Trophoblast cell (in vitro differentiated cells and primary cell): ENCODE measurements at regions not wholly inside any gene's neighbourhood (a gene's known extent, or its start where the extent isn't known, plus 50 kb on each side); places are given as distances from the start of the nearest gene placed in this dataset.

Experiments used
- DNase-seq, 2 donors: peaks; one replicate each; pipeline ENCODE4 v3.0.0-alpha.2; 2016
- H2AFZ ChIP-seq: 2 replicates; pipeline ENCODE4 v1.6.1; 2013; ENCODE audit warnings: low read length, moderate library complexity, mild to moderate bottlenecking; ENCODE audit not compliant: insufficient read depth, poor library complexity
- H2AK5ac ChIP-seq: 2 replicates; pipeline ENCODE4 v1.6.1; 2013; ENCODE audit warnings: mild to moderate bottlenecking, low read length
- H2BK120ac ChIP-seq: 2 replicates; pipeline ENCODE4 v1.6.1; 2013; ENCODE audit warnings: low read length, mild to moderate bottlenecking, moderate library complexity; ENCODE audit not compliant: insufficient read depth, poor library complexity
- H2BK12ac ChIP-seq: 2 replicates; pipeline ENCODE4 v1.6.1; 2013; ENCODE audit warnings: mild to moderate bottlenecking, low read length, moderate library complexity
- H2BK5ac ChIP-seq: 2 replicates; pipeline ENCODE4 v1.6.1; 2013; ENCODE audit warnings: low read length, low read depth, moderate library complexity, mild to moderate bottlenecking; ENCODE audit not compliant: poor library complexity
- H3K14ac ChIP-seq: 2 replicates; pipeline ENCODE4 v1.6.1; 2013; ENCODE audit warnings: mild to moderate bottlenecking, low read length
- H3K18ac ChIP-seq: 2 replicates; pipeline ENCODE4 v1.6.1; 2013; ENCODE audit warnings: mild to moderate bottlenecking, low read length
- H3K23ac ChIP-seq: 2 replicates; pipeline ENCODE4 v1.6.1; 2013; ENCODE audit warnings: low read length
- H3K27ac ChIP-seq: 2 replicates; pipeline ENCODE4 v1.5.1; 2013; ENCODE audit warnings: low read depth, mild to moderate bottlenecking, inconsistent platforms, low read length, moderate library complexity
- H3K27me3 ChIP-seq: 2 replicates; pipeline ENCODE4 v1.6.1; 2013; ENCODE audit warnings: inconsistent platforms, mild to moderate bottlenecking, low read length, moderate library complexity; ENCODE audit not compliant: insufficient read depth
- H3K36me3 ChIP-seq, 2 experiments: 1 replicate in 1 of 2; 2 replicates in 1 of 2; pipeline ENCODE4 v1.6.1; 2013; ENCODE audit warnings: low read length in 2 of 2, mild to moderate bottlenecking in 2 of 2, moderate library complexity in 1 of 2; ENCODE audit not compliant: insufficient read depth in 2 of 2, control insufficient read depth in 1 of 2
- H3K4ac ChIP-seq: 2 replicates; pipeline ENCODE4 v1.6.1; 2013; ENCODE audit warnings: low read depth, mild to moderate bottlenecking, low read length, moderate library complexity
- H3K4me1 ChIP-seq, 2 experiments: 1 replicate in 1 of 2; 2 replicates in 1 of 2; pipeline ENCODE4 v1.6.1; 2013; ENCODE audit warnings: low read length in 2 of 2, mild to moderate bottlenecking in 2 of 2, moderate library complexity in 1 of 2; ENCODE audit not compliant: insufficient read depth in 2 of 2, control insufficient read depth in 1 of 2
- H3K4me2 ChIP-seq: 2 replicates; pipeline ENCODE4 v1.6.1; 2013; ENCODE audit warnings: inconsistent platforms, mild to moderate bottlenecking, low read length, moderate library complexity
- H3K4me3 ChIP-seq: 2 replicates; pipeline ENCODE4 v1.5.1; 2013; ENCODE audit warnings: mild to moderate bottlenecking, low read depth, low read length, inconsistent platforms
- H3K79me1 ChIP-seq: one replicate; pipeline ENCODE4 v1.6.1; 2013; ENCODE audit warnings: low read length
- H3K79me2 ChIP-seq: 2 replicates; pipeline ENCODE4 v1.6.1; 2013; ENCODE audit warnings: low read length, mild to moderate bottlenecking; ENCODE audit not compliant: control insufficient read depth, insufficient read depth, poor library complexity
- H3K9ac ChIP-seq: 2 replicates; pipeline ENCODE4 v1.6.1; 2013; ENCODE audit warnings: mild to moderate bottlenecking, low read length
- H3K9me3 ChIP-seq: 2 replicates; pipeline ENCODE4 v1.6.1; 2013; ENCODE audit warnings: low read depth, mild to moderate bottlenecking, control low read depth, inconsistent platforms, low read length; ENCODE audit not compliant: insufficient read depth
- H4K12ac ChIP-seq: 2 replicates; pipeline ENCODE4 v1.6.1; 2013; ENCODE audit warnings: low read depth, mild to moderate bottlenecking, low read length, moderate library complexity
- H4K8ac ChIP-seq: 2 replicates; pipeline ENCODE4 v1.6.1; 2013; ENCODE audit warnings: low read depth, mild to moderate bottlenecking, low read length, moderate library complexity
- H4K91ac ChIP-seq: one replicate; pipeline ENCODE4 v1.6.1; 2013; ENCODE audit warnings: low read depth, mild to moderate bottlenecking, low read length, moderate library complexity
- WGBS: extraction: QIAGEN DNeasy Blood & Tissue Kit; methylation state at CpG from one replicate; pipeline ENCODE4 v1.1.7; 2013; ENCODE audit warnings: missing lambda C conversion rate; ENCODE audit not compliant: insufficient read length, insufficient coverage; ENCODE audit errors: extremely low coverage; 5-methylcytosine and 5-hydroxymethylcytosine counted together

DNA sequence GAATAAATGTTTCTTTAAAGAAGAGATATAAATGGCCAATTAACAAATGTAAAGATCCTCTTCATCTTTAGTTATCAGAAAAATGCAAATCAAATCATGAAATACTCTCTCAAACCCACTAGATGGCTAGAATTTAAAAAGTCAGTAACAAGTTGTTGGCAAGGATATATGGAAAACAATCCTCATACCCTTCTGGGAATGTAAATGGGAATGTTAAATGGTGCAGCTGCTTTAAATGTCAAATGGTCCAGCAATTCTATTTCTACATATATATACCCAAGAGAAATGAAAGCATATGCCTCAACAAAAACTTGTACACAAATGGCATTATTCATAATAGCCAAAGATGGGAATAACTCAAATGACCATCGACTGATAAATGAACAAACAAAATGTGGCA lies 283.5 kb downstream of the RWDD3 start:
- Histone ChIP-seq H2BK5ac (no peak overlapping the region), H3K14ac (no peak overlapping the region), H3K36me3 (no peaks in the 10 kb centered on the region), H3K79me1 (no peaks in the 10 kb centered on the region), H4K12ac (no peak overlapping the region), H3K79me2 (no peaks in the 10 kb centered on the region), H2BK120ac (no peak overlapping the region), H3K4ac (no peak overlapping the region), H3K4me3 (no peak overlapping the region), H2BK12ac (no peak overlapping the region), H3K9ac (no peak overlapping the region), H2AK5ac (no peak overlapping the region), H3K4me1 (no peaks in the 10 kb centered on the region), H3K18ac (no peak overlapping the region), H3K27me3 (no peaks in the 10 kb centered on the region), H4K91ac (no peak overlapping the region), H2AFZ (no peak overlapping the region), H4K8ac (no peak overlapping the region), H3K27ac (no peak overlapping the region), H3K23ac (no peak overlapping the region), H3K4me2 (no peak overlapping the region), H3K9me3 (no peaks in the 10 kb centered on the region)
- no peak for DNase-seq
- no CpG with 5 or more reads among the region's 1 CpG for WGBS

GRCh38 chr1:95518310-95518709 lies 284.3 kb downstream of the RWDD3 start:
- no CpG with 5 or more reads among the region's 1 CpG for WGBS
- H3K14ac ChIP-seq: no peak overlapping the region
- H2BK5ac ChIP-seq: no peak overlapping the region
- H4K12ac ChIP-seq: no peak overlapping the region
- no peak overlapping the region for H3K23ac ChIP-seq
- H4K91ac ChIP-seq: no peak overlapping the region
- H3K36me3 ChIP-seq: no peaks in the 10 kb centered on the region
- H2BK12ac ChIP-seq: no peak overlapping the region
- H3K4me1 ChIP-seq: no peaks in the 10 kb centered on the region
- H3K4me3 ChIP-seq: no peak overlapping the region
- H3K4me2 ChIP-seq: no peak overlapping the region
- DNase-seq: no peak
- no peak overlapping the region for H2BK120ac ChIP-seq
- no peaks in the 10 kb centered on the region for H3K27me3 ChIP-seq
- H3K18ac ChIP-seq: no peak overlapping the region
- no peak overlapping the region for H2AFZ ChIP-seq
- no peak overlapping the region for H3K27ac ChIP-seq
- H4K8ac ChIP-seq: no peak overlapping the region
- H3K79me1 ChIP-seq: no peaks in the 10 kb centered on the region
- no peak overlapping the region for H3K9ac ChIP-seq
- no peak overlapping the region for H2AK5ac ChIP-seq
- no peak overlapping the region for H3K4ac ChIP-seq
- H3K9me3 ChIP-seq: no peaks in the 10 kb centered on the region
- no peaks in the 10 kb centered on the region for H3K79me2 ChIP-seq

GRCh38 chr1:95520390-95520789 lies 286.4 kb downstream of the RWDD3 start:
- WGBS: no CpG with 5 or more reads among the region's 2 CpGs
- Histone ChIP-seq H3K4me2 (no peak overlapping the region), H2BK12ac (no peak overlapping the region), H3K4me3 (no peak overlapping the region), H3K4ac (no peak overlapping the region), H4K8ac (no peak overlapping the region), H3K9ac (no peak overlapping the region), H3K18ac (no peak overlapping the region), H2BK5ac (no peak overlapping the region), H2AFZ (no peak overlapping the region), H2AK5ac (no peak overlapping the region), H3K27me3 (no peaks in the 10 kb centered on the region), H3K36me3 (no peaks in the 10 kb centered on the region), H2BK120ac (no peak overlapping the region), H3K14ac (no peak overlapping the region), H3K27ac (no peak overlapping the region), H3K9me3 (peaks cover 5% of the 10 kb centered on the region), H4K12ac (no peak overlapping the region), H3K79me1 (no peaks in the 10 kb centered on the region), H3K23ac (no peak overlapping the region), H4K91ac (no peak overlapping the region), H3K4me1 (no peaks in the 10 kb centered on the region), H3K79me2 (no peaks in the 10 kb centered on the region)
- DNase-seq: no peak

- no peak overlapping the region for H4K12ac ChIP-seq
These were observed 298.3 kb downstream of the RWDD3 start for GRCh38 chr1:95532335-95532734.

More at GRCh38 chr1:95532335-95532734, 298.3 kb downstream of the RWDD3 start:
- H2BK5ac ChIP-seq: no peak overlapping the region
- H3K27ac ChIP-seq: no peak overlapping the region
- H3K27me3 ChIP-seq: no peaks in the 10 kb centered on the region
- no peak overlapping the region for H3K4me3 ChIP-seq
- no CpG with 5 or more reads among the region's 1 CpG for WGBS
- no peaks in the 10 kb centered on the region for H3K9me3 ChIP-seq
- H4K8ac ChIP-seq: no peak overlapping the region
- H3K23ac ChIP-seq: no peak overlapping the region
- H2BK12ac ChIP-seq: no peak overlapping the region
- no peak overlapping the region for H3K18ac ChIP-seq
- H3K4me2 ChIP-seq: no peak overlapping the region
- no peak for DNase-seq
- H3K79me1 ChIP-seq: no peaks in the 10 kb centered on the region
- H3K36me3 ChIP-seq: no peaks in the 10 kb centered on the region
- no peaks in the 10 kb centered on the region for H3K79me2 ChIP-seq
- no peak overlapping the region for H2AFZ ChIP-seq
- H3K14ac ChIP-seq: no peak overlapping the region
- no peak overlapping the region for H3K9ac ChIP-seq
- no peaks in the 10 kb centered on the region for H3K4me1 ChIP-seq
- H3K4ac ChIP-seq: no peak overlapping the region
- H4K91ac ChIP-seq: no peak overlapping the region
- H2AK5ac ChIP-seq: no peak overlapping the region
- no peak overlapping the region for H2BK120ac ChIP-seq
